ENCODE measurements at regions not wholly inside any gene's neighbourhood (a gene's known extent, or its start where the extent isn't known, plus 50 kb on each side); places are given as distances from the start of the nearest gene placed in this dataset.
A peak's percentile ranks its signal among the peaks of the same experiment; 100 is the strongest.

- H3K4me1 ChIP-seq, result no peaks in the 10 kb centered on the region
- TF ChIP-seq, protein P1, sequence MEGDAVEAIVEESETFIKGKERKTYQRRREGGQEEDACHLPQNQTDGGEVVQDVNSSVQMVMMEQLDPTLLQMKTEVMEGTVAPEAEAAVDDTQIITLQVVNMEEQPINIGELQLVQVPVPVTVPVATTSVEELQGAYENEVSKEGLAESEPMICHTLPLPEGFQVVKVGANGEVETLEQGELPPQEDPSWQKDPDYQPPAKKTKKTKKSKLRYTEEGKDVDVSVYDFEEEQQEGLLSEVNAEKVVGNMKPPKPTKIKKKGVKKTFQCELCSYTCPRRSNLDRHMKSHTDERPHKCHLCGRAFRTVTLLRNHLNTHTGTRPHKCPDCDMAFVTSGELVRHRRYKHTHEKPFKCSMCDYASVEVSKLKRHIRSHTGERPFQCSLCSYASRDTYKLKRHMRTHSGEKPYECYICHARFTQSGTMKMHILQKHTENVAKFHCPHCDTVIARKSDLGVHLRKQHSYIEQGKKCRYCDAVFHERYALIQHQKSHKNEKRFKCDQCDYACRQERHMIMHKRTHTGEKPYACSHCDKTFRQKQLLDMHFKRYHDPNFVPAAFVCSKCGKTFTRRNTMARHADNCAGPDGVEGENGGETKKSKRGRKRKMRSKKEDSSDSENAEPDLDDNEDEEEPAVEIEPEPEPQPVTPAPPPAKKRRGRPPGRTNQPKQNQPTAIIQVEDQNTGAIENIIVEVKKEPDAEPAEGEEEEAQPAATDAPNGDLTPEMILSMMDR (IDR thresholded peaks at IDR 0.05), result no peak
These were observed 383.4 kb downstream of the ICE1 start for GRCh38 chr5:5805916-5806315.

GRCh38 chr5:5804478-5805233 is 382.2 kb downstream of the ICE1 start:
- ATAC-seq (no peak), DNase-seq (no peak)
- intact Hi-C loops (cut with DNase I), result no loop called here
- Histone ChIP-seq H3K4me3 (no peak overlapping the region), H3K9me3 (no peaks in the 10 kb centered on the region), H3K27ac (no peak overlapping the region), H3K4me1 (no peaks in the 10 kb centered on the region), H3K27me3 (ENCODE audit: low read depth) (no peaks in the 10 kb centered on the region), H3K36me3 (no peaks in the 10 kb centered on the region)
- TF ChIP-seq, protein P1 (IDR thresholded peaks at IDR 0.05), result no peak

More at GRCh38 chr5:5805916-5806315, 383.4 kb downstream of the ICE1 start:
- DNase-seq, result no peak
- H3K4me3 ChIP-seq, result no peak overlapping the region
- no peak overlapping the region for H3K27ac ChIP-seq
- H3K9me3 ChIP-seq, result no peaks in the 10 kb centered on the region
- no peaks in the 10 kb centered on the region for H3K36me3 ChIP-seq
- intact Hi-C loops (cut with DNase I), result no loop called here
- no peak for ATAC-seq
- no peaks in the 10 kb centered on the region for H3K27me3 ChIP-seq (ENCODE audit: low read depth)

GRCh38 chr5:5800801-5801761 is 378.6 kb downstream of the ICE1 start:
- TF ChIP-seq, protein P1 (IDR thresholded peaks at IDR 0.05), result no peak

DNA sequence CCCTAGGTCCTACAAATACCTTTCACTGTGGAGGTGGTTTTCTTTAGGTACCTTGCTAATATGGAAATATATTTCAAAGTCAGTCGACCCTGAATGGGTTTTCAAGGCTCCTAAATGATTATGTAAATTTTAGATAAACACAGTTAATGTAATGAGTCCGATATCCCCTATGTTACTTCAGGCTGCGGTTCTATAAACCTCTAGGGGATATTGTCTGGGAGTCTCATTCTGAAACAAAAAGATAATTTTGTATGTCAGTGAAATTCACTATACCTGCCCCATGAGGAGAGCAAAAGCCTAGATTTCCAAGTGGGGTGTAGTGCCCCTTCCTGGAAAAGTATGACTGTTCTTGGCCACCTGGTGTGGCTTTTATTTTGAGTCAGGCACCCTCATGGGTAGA is 377.3 kb downstream of the ICE1 start:
- Histone ChIP-seq H3K9me3 (no peaks in the 10 kb centered on the region), H3K36me3 (no peaks in the 10 kb centered on the region), H3K4me1 (no peaks in the 10 kb centered on the region), H3K27ac (no peak overlapping the region), H3K4me3 (no peak overlapping the region), H3K27me3 (ENCODE audit: low read depth) (no peaks in the 10 kb centered on the region)
- ATAC-seq (no peak), DNase-seq (no peak)
- TF ChIP-seq, protein P1 (IDR thresholded peaks at IDR 0.05), result no peak
- intact Hi-C loops (cut with DNase I), result no loop called here

More at GRCh38 chr5:5800801-5801761, 378.6 kb downstream of the ICE1 start:
- DNase-seq, result no peak
- no peak overlapping the region for H3K4me3 ChIP-seq
- no peaks in the 10 kb centered on the region for H3K4me1 ChIP-seq
- peak; percentile 21 to 33 for ATAC-seq
- no peaks in the 10 kb centered on the region for H3K27me3 ChIP-seq (ENCODE audit: low read depth)
- H3K36me3 ChIP-seq, result no peaks in the 10 kb centered on the region
- H3K27ac ChIP-seq, result no peak overlapping the region
- intact Hi-C loops (cut with DNase I), result no loop called here
- H3K9me3 ChIP-seq, result no peaks in the 10 kb centered on the region

DNA sequence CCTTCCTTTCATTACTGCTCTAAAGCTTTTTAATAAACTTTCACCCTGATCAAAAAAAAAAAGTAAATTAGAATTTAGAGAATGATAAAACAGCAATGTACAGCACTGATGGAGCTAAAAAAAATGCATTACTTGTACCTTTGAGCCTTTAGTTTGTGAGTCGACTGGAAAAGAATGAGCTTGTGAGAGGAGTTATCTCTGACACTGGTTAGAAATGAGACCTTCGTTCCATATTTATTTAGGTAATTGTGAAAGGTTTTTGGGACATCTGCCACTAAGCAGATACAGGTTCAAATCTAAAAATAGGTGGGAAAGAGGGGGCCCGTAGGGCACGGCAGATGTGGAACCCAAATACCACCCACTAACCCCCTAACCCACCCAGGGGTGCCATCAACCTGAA is 376.8 kb downstream of the ICE1 start:
- no peaks in the 10 kb centered on the region for H3K36me3 ChIP-seq
- H3K27ac ChIP-seq, result no peak overlapping the region
- ATAC-seq, result no peak
- no peak overlapping the region for H3K4me3 ChIP-seq
- DNase-seq, result no peak
- H3K9me3 ChIP-seq, result no peaks in the 10 kb centered on the region
- no peaks in the 10 kb centered on the region for H3K27me3 ChIP-seq (ENCODE audit: low read depth)
- TF ChIP-seq, protein P1 (IDR thresholded peaks at IDR 0.05), result no peak
- no peaks in the 10 kb centered on the region for H3K4me1 ChIP-seq
- intact Hi-C loops (cut with DNase I), result no loop called here

Measured in lower lobe of right lung (tissue), 2 donors.